HEK293T (cell line): ENCODE measurements at regions not wholly inside any gene's neighbourhood (a gene's known extent, or its start where the extent isn't known, plus 50 kb on each side); places are given as distances from the start of the nearest gene placed in this dataset.
"Not testable (repeated sequence)": the region's sequence is repeated elsewhere in the genome, so short reads cannot be mapped to it uniquely, and the experiment has no call there.

Experiments
- CTCF ChIA-PET: fragments of 350-600 bp; formaldehyde crosslinking; extraction: SDS; loops from one replicate; lab custom pipeline; 2021; ENCODE audit warnings: antibody characterized with exemption, inconsistent platforms; lab: Yijun Ruan, JAX
- POLR2A ChIA-PET: fragments of 350-600 bp; formaldehyde crosslinking; extraction: SDS; loops from one replicate; lab custom pipeline; 2020; ENCODE audit warnings: antibody characterized with exemption, inconsistent platforms; lab: Yijun Ruan, JAX
- DNase-seq: peaks from one replicate; pipeline ENCODE4 v3.0.0; 2012; ENCODE audit warnings: mixed read lengths; ENCODE audit errors: extremely low spot score
- ARNT ChIP-seq: fragments of 450-650 bp; IDR thresholded peaks from 2 replicates; pipeline ENCODE4 v1.6.1; 2017; ENCODE audit warnings: mild to moderate bottlenecking
- BHLHE40 ChIP-seq: fragments of 450-650 bp; IDR thresholded peaks from 2 replicates; pipeline ENCODE4 v1.6.1; 2016; ENCODE audit warnings: mild to moderate bottlenecking, moderate library complexity, borderline replicate concordance
- CTBP1 ChIP-seq: fragments of 450-650 bp; IDR thresholded peaks from 2 replicates; pipeline ENCODE4 v1.6.1; 2016; ENCODE audit warnings: borderline replicate concordance
- ELF4 ChIP-seq: fragments of 450-650 bp; IDR thresholded peaks from 2 replicates; pipeline ENCODE4 v1.6.1; 2017; ENCODE audit warnings: antibody characterized with exemption
- FOXA1 ChIP-seq: fragments of 450-650 bp; IDR thresholded peaks from 2 replicates; pipeline ENCODE4 v1.6.1; 2016; ENCODE audit warnings: mild to moderate bottlenecking
- FOXK2 ChIP-seq: fragments of 450-650 bp; IDR thresholded peaks from 2 replicates; pipeline ENCODE4 v1.6.1; 2016; ENCODE audit warnings: mild to moderate bottlenecking
- FOXM1 ChIP-seq: fragments of 450-650 bp; IDR thresholded peaks from 2 replicates; pipeline ENCODE4 v1.6.1; 2017; ENCODE audit warnings: mild to moderate bottlenecking, borderline replicate concordance
- HDGF ChIP-seq: fragments of 450-650 bp; IDR thresholded peaks from 2 replicates; pipeline ENCODE4 v1.6.1; 2017; ENCODE audit warnings: antibody characterized with exemption, borderline replicate concordance
- L3MBTL2 ChIP-seq: fragments of 450-650 bp; conservative IDR thresholded peaks from 2 replicates; pipeline ENCODE4 v1.6.1; 2016; ENCODE audit warnings: mild to moderate bottlenecking
- LEF1 ChIP-seq: fragments of 450-650 bp; IDR thresholded peaks from 2 replicates; pipeline ENCODE4 v1.6.1; 2017; ENCODE audit warnings: mild to moderate bottlenecking, borderline replicate concordance
- NFRKB ChIP-seq: fragments of 450-650 bp; IDR thresholded peaks from 2 replicates; pipeline ENCODE4 v1.6.1; 2016; ENCODE audit warnings: mild to moderate bottlenecking, moderate library complexity
- SP1 ChIP-seq: fragments of 450-650 bp; IDR thresholded peaks from 2 replicates; pipeline ENCODE4 v1.6.1; 2017
- SUZ12 ChIP-seq: fragments of 450-650 bp; IDR thresholded peaks from 2 replicates; pipeline ENCODE4 v1.6.1; 2016; ENCODE audit warnings: mild to moderate bottlenecking
- TARDBP ChIP-seq: fragments of 450-650 bp; IDR thresholded peaks from 2 replicates; pipeline ENCODE4 v1.6.1; 2016
- ZNF384 ChIP-seq: fragments of 450-650 bp; IDR thresholded peaks from 2 replicates; pipeline ENCODE4 v1.6.1; 2016
- TF ChIP-seq, protein P1 (sequence below): fragments of 450-650 bp; IDR thresholded peaks from 2 replicates; pipeline ENCODE4 v1.6.1; 2016

DNA sequence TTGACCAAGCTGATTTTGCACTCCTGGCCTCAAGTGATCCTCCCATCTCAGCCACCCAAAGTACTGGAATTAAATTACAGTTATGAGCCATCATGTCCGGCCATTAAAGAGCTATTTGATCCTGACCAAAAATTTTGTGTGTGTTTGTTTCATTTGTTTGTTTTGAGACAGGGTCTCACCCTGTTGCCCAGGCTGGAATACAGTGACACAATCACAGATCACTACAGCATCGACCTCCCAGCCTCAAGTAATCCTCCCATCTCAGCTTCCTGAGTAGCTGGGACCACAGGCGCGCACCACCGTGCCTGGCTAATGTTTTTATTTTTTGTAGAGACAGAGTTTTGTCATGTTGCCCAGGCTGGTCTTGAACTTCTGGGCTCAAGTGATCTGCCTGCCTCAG lies 82.9 kb upstream of the RBPJ start:
- ChIA-PET CTCF (interaction anchor here (0.6 to 1.2 kb wide), 3 partner anchors 30 to 167 kb away, joined by 3 read pairs; no protein-coding TSS in a partner anchor), POLR2A (interaction anchor here (1.0 to 1.4 kb wide), 4 partner anchors 25 to 163 kb away, joined by 3 to 5 read pairs (median 4); no protein-coding TSS in a partner anchor)
- TF ChIP-seq HDGF (no peak), FOXM1 (no peak), CTBP1 (no peak), NFRKB (no peak), FOXA1 (no peak), SUZ12 (no peak), LEF1 (no peak), ZNF384 (no peak), TARDBP (no peak), ELF4 (no peak), ARNT (no peak), BHLHE40 (no peak), L3MBTL2 (no peak), FOXK2 (no peak)
- TF ChIP-seq, protein P1, sequence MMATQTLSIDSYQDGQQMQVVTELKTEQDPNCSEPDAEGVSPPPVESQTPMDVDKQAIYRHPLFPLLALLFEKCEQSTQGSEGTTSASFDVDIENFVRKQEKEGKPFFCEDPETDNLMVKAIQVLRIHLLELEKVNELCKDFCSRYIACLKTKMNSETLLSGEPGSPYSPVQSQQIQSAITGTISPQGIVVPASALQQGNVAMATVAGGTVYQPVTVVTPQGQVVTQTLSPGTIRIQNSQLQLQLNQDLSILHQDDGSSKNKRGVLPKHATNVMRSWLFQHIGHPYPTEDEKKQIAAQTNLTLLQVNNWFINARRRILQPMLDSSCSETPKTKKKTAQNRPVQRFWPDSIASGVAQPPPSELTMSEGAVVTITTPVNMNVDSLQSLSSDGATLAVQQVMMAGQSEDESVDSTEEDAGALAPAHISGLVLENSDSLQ: no peak
- DNase-seq: no peak

DNA sequence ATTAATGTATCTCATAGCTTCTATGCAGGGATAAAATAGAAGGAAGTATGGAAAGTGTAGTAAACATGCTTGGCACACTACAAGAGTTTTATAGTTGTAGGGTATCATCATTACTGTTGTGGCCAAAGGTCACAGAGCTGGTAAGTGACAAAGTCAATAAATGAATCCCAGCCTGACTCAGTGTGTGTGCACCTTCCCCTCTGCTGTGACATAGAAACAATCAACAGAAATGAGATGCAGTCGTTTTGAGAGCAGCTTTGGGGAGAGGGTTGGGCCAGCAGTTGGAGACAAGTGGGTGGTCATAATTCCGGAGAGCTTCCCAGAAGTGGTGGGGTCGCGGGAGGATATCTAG lies 82.4 kb upstream of the RBPJ start:
- TF ChIP-seq FOXK2 (no peak), SUZ12 (no peak), ELF4 (no peak), HDGF (no peak), ZNF384 (no peak)
- ChIA-PET CTCF (interaction anchor here (0.6 to 1.2 kb wide), 4 partner anchors 30 to 484 kb away, joined by 3 read pairs; no protein-coding TSS in a partner anchor), POLR2A (interaction anchor here (0.8 to 1.4 kb wide), 6 partner anchors 25 to 163 kb away, joined by 3 to 5 read pairs (median 4); partner anchors contain the start of gene RBPJ)
- DNase-seq: no peak

DNA sequence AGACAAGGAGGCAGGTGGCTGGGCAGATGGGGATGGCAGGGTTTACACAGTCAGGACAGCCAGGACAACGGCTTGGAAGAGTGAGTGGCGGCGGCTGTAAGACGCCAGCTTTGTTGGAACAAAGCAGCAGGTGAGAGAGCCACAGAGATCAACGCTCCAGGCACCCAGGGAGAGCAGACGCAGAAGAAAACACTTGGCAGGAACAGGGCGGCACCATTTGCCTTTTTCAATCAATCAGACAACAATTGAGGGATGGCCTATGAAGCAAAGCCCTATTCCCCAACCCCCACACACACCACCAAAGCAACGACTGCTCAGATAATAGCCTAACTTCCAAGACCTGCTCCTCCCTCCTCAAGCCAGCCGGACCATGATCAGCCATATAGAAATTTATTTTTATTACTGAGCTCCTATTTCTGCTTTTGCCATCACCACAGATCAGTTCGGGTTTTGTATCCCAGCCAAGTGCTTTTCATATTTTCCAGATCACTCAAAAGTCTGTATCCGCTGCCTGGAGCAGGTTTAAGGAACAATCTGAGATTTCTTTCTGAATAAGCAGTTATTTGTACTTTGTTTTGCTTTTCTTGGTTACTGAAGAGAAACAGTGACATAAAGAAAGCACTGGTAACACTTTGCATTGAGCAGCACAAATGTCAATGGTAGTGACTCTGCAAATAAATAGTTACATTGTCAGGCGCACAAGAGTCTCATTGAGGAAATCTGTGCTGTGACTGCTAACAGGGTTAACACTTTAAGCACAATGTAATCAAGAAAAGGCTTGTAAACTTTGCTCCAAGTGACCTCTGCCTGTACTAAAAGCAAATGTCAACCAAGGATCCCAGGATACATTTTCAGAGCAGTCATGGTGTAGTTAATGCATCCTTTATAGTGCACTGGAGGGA lies 81.8 kb upstream of the RBPJ start:
- TF ChIP-seq, protein P1: no peak
- TF ChIP-seq CTBP1 (no peak), ELF4 (no peak), LEF1 (no peak), FOXA1 (no peak), FOXM1 (no peak), SUZ12 (no peak), SP1 (no peak), BHLHE40 (no peak), TARDBP (no peak), NFRKB (no peak), ZNF384 (no peak), FOXK2 (no peak), ARNT (no peak)
- ChIA-PET CTCF (interaction anchor here (0.6 kb wide), 3 partner anchors 77 to 484 kb away, joined by 3 read pairs; no protein-coding TSS in a partner anchor), POLR2A (interaction anchor here (0.8 to 1.3 kb wide), 5 partner anchors 24 to 164 kb away, joined by 3 to 5 read pairs (median 3); partner anchors contain the start of gene RBPJ)

DNA sequence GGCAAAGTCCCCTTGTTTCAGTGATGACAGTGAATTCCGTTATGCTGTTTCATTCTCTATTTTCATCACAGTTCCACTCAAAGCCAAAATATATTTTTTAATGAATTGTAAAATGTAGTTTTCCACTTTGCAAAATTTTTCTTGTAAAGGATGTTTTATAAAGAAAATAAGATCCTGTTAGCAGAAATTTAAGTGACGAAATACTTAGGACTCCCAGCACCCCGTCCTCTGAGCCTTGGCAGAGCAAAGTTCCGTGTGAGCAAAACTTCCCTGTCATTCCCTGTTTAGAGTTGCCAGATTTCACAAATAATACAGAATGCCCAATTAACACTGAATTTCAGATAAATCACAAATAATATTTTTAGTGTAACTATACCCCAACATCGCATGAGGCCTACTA lies 81.0 kb upstream of the RBPJ start:
- no peak for DNase-seq
- CTCF ChIA-PET: no interaction called here
- POLR2A ChIA-PET: no interaction called here
- TF ChIP-seq SP1: no peak
- no peak for TF ChIP-seq TARDBP
- TF ChIP-seq ELF4: no peak
- TF ChIP-seq NFRKB: no peak

More for the DNA sequence above, 81.8 kb upstream of the RBPJ start:
- DNase-seq: no peak

DNA sequence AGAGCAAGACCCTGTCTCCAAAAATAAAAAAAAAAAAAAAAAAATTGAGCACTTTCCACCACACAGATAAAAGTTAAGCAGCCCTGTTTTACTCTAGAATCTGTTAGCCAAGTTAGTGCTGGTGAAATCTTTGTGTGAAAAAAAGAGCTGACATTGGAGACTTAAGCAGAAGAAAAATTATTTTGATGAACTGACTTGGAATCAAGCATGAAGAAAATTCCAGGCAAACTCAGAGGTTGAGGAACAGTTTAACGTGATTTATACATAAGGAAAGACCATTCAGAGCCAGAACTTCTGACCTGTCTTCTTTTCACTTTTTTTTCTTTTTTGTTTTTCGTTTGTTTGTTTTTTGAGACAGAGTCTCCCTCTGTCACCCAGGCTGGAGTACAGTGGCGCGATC lies 79.6 kb upstream of the RBPJ start:
- POLR2A ChIA-PET: no interaction called here
- DNase-seq: no peak
- no peak for TF ChIP-seq SUZ12
- no peak for TF ChIP-seq FOXK2
- TF ChIP-seq TARDBP: no peak
- CTCF ChIA-PET: interaction anchor here (0.7 kb wide), 1 partner anchor 91 kb away, joined by 4 read pairs; no protein-coding TSS in a partner anchor

DNA sequence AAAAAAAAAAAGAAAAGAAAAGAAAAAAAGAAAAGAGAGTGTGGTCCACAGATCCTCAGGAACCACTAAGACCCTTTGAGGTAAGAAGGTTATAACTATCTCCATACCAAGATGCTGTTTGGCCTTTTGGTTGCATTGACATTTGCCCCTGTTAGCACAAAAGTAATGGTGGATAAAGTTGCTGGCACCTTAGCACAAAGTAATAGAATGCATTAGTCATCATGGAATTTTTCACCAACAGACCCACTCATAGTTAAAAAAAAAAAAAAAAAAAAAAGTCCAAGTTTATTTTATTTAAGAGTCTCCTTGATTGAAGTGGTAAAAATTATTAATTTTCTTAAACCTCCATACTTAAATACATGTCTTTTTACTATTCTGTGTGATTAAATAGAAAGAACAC lies 78.4 kb upstream of the RBPJ start:
- ChIA-PET POLR2A (no interaction called here), CTCF (no interaction called here)
- no peak for DNase-seq
- no peak for TF ChIP-seq FOXA1
- TF ChIP-seq ZNF384: no peak
- no peak for TF ChIP-seq LEF1
- no peak for TF ChIP-seq BHLHE40
- TF ChIP-seq, protein P1: no peak
- no peak for TF ChIP-seq FOXM1
- TF ChIP-seq CTBP1: no peak
- no peak for TF ChIP-seq FOXK2
- no peak for TF ChIP-seq SP1
- no peak for TF ChIP-seq ELF4

DNA sequence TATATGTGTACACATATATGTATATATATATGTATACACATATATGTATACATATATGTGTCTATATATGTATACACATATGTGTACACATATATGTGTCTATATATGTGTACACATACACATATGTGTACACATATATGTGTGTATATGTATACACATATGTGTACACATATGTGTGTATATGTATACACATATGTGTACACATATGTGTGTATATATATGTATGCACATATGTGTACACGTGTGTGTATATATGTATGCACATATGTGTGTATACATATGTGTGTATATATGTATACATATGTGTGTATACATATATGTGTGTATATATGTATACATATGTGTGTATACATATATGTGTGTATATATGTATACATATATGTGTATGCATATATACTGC lies 76.7 kb upstream of the RBPJ start:
- DNase-seq, CTCF ChIA-PET, POLR2A ChIA-PET: not testable (repeated sequence)
